Hepatocyte (in vitro differentiated cells): ENCODE measurements at regions not wholly inside any gene's neighbourhood (a gene's known extent, or its start where the extent isn't known, plus 50 kb on each side); places are given as distances from the start of the nearest gene placed in this dataset.

Experiments used
- CTCF ChIP-seq: fragments of 200-600 bp; sonication (generic); IDR thresholded peaks from 2 replicates; pipeline ENCODE4 v1.5.1; 2016; ENCODE audit warnings: antibody characterized with exemption, mild to moderate bottlenecking; ENCODE audit not compliant: poor library complexity
- EZH2 ChIP-seq: fragments of 200-600 bp; sonication (generic); IDR thresholded peaks from 2 replicates; pipeline ENCODE4 v1.6.1; 2016; ENCODE audit warnings: antibody characterized with exemption, mild to moderate bottlenecking, borderline replicate concordance

DNA sequence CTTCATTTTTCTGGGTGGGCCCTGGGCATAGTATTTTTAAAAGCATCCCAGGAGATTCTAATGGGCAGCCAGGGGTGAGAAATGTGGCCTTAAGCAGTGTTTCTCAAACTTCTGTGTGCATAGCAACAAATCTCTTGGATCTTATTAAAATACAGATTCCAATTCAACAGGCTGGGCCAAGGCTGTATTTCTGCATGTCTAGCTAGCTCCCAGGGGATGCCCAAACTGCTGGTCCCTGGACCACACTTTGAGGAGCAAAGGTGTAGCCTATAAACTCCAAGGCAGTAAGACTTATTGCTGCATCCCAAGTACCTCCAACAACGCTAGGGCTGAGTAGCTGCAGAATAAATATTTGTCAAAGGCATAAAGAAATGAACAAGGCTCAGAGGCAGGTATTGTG lies 292.9 kb upstream of the ZMIZ1 start:
- no peak for TF ChIP-seq CTCF
- TF ChIP-seq EZH2, result no peak
